DOHH2 (cell line): ENCODE measurements at regions not wholly inside any gene's neighbourhood (a gene's known extent, or its start where the extent isn't known, plus 50 kb on each side); places are given as distances from the start of the nearest gene placed in this dataset.

Experiments used
- CTCF ChIP-seq: fragments of 200-600 bp; sonication (generic); IDR thresholded peaks from one replicate; pipeline ENCODE4 v1.5.1; 2014; ENCODE audit warnings: antibody characterized with exemption, mild to moderate bottlenecking, low read depth, low read length; ENCODE audit not compliant: poor library complexity, severe bottlenecking
- EZH2phosphoT487 ChIP-seq: fragments of 200-600 bp; sonication (generic); IDR thresholded peaks from 2 replicates; pipeline ENCODE4 v1.6.1; 2017; ENCODE audit warnings: borderline replicate concordance, mild to moderate bottlenecking, antibody characterized with exemption, low read length, moderate library complexity, mixed read lengths

DNA sequence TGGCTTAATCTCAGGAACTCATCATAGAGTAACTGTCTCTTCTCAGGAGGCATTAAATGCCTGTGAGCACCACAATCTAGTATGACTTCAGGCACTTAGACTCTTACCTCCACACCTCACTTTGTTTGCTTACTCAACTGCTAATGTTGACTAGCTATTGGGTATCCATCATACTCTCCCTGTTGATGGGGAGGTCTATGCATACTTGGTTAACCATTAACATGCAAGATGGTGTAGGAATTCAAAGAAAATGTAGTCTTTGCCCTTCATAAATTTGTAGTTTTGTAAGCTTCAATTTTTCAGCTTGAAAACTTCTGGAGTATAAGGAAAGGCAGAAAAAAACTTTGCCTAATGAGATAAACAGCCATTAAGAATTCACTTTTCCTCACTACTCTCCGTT, 501.0 kb upstream of the MARCKS start:
- TF ChIP-seq CTCF (no peak), EZH2phosphoT487 (no peak)
